CD1c-positive myeloid dendritic cell (primary cell): ENCODE measurements at regions not wholly inside any gene's neighbourhood (a gene's known extent, or its start where the extent isn't known, plus 50 kb on each side); places are given as distances from the start of the nearest gene placed in this dataset.
A peak's percentile ranks its signal among the peaks of the same experiment; 100 is the strongest.

ENCODE experiments used
- DNase-seq: peaks from one replicate; pipeline ENCODE4 v3.0.0-alpha.2; 2016; ENCODE audit errors: extremely low spot score

DNA sequence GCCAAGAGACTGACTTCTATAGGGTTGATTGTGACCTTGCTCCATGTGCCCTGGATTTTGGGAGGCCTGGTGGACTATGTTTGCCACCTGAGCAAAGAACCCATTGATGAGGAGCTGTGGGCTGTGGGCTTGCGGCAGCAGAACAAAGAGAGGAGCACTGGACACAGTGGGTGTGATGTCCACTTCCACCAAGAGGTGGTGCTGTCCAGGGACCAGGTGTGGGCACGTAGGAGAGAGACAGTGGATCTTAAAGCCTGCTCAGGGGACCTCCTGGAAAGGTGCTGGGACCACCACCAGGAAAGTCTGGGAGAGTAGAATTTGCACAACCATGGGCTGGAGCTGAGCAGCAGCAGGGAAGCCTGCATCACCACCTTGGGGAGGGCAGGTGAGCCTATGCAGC lies 106.7 kb upstream of the ETS2 start:
- DNase-seq = no peak

DNA sequence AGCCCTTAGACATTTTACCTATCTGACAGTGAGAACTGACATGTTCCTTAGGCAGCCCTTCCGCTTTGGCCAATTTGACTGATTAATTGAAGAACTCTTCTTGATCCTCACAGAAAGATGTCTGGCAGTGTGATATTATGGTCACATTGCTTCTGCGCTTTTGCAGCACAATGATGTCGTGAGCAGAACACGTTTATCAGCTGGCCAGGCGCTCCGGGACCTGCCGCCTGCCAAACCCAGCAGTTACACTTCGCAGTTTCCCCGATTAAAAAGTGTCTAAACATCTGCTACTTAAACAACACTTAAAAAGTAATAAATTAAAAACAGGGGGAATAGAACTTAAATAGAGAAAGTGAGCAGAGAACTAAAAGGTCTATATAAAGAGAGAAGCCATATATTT lies 103.5 kb upstream of the ETS2 start:
- DNase-seq = no peak

DNA sequence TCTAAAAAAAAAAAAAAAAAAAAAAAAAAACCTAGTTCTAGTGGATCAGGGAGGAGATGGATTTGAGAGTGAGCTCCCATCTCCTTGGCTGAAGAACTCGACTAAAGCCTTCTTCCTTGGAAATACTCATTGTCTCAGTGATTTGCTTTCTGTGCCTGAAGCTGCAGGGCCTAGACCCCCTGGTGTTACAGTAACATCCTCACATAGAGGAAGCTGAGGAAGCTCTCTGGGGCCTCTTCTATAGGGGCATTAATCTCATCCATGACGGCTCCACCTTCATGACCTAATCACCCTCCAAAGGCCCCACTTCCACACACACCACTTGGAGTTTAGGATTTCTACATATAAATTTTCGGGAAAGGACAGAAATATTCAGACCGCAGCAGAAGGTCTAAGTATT lies 95.9 kb upstream of the ETS2 start:
- no peak for DNase-seq

DNA sequence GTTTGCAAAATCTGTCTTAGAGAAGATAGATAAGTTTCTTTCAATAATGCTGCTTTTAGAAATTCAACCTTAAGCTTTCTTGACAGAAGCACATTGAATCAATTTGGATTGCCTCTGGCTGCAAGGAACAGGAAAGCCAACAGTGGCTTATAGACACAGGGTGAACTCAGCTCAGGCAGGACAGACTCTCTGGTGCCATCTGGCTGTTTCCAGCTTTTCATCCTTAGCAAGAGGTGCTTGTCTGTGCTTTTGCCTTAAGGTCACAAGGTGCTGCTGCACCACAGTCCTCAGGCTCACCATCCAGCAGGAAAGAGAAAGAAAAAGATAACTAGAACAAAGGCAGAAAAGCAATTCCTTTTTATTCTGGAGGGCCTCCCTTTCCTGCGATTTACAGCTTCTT lies 93.7 kb upstream of the ETS2 start:
- no peak for DNase-seq

DNA sequence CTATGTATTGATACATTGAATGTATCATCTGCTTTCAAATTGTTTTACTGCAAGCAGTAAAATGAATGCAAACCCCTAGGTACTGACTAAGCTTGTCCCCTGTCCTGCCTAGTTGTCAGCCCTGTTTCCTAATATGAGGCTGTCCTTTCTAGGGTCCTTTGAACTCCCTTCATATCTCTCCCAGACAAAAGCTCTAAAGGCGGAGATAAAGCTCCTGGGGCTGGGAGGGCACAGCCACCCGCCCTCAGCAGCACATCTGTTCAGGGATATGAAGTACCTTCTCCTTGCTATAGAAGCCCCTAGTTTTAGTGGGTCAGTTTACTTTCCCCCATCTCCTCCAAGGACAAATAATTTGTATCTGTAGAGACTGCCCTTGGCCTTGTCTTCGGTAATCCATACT lies 93.1 kb upstream of the ETS2 start:
- no peak for DNase-seq

DNA sequence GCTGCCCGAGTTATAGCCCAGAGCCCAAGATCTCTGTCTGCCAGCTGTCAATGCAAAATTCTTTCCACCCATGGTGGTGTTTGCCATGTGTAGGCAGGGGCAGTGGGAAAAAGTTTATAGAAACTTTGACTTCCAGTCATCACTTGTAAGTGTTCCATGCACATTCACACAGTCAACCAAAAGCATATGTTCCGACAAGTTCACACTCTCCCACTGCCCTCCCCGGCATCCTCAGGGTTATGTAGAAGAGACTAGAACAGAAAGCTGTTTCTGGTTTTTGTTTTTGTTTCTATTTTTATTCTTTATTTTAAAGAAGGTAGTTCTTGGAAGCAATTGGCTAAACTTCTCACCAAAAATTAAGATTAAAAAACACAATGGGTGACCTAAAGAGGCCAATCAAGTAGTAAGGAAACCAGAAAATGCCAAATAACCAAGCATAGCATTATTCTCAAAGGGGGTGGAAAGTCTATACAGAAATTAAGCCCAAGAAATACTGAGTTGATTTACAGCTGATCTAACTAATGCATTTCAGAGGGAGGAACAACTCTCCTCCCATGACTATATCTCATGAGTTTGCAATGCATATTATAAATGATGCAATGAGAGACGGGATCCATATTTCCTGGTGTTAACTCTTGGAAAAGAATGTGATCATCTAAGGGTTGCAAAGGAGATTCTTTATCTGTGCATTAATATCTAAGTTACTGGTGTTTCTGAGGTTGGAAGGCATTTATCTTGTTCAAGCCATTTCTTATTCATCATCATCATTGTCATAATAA lies 91.5 kb upstream of the ETS2 start:
- DNase-seq = no peak

DNA sequence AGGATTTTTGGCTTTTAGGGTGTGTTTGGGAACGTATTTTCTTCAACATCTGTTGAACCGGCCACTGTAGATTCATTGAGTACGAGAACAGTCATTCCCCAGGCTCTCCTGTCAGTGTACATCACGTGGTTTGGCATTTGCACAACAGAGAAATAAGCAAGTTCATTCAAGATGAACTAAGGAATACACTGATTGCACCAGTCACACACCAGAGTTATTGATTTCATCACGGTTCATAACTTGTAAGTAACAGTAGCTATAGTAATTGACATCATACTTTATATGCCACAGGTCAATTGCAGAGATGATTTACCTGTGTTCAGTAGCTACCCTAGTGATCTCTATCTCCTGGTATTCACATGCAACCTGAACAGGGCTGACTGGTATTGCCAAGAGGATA lies 90.7 kb upstream of the ETS2 start:
- no peak for DNase-seq

DNA sequence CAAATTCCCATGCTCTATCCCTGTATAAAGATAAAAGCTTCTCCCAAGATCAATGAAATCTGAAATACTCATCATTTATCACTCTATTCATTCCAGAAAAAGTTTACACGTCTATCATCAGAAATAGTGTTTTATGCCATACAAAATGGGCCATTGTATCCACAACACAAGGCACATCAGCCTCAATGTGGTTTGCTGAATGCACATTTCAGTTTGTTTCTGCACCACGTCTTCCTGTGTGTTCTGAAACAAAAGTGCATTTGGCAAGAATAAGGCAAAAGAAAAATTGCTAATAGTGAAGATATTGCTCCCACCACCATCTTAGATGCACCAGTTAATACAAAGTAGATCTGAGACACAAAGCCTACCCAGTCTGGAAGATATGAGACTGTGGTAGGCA lies 89.6 kb upstream of the ETS2 start:
- DNase-seq = no peak

DNA sequence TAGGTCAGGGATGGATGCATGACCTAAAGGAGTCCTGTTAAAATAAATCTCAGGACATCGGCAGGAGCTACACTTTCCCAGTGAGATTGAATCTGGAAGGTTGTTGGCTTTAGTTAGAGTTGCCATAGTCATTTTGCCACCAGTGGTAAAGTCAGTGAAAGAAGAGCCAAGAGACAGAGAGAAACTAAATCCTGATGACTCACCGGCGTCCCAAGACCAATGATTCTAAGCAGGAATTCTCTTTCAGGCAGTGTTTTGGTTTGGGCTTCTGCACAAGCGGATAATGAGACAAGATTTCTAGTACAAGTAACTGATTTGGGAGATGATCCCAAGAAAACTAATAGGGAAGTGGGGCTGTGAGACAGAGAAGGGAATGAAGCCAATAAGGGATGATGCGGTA lies 88.8 kb upstream of the ETS2 start:
- DNase-seq = no peak

DNA sequence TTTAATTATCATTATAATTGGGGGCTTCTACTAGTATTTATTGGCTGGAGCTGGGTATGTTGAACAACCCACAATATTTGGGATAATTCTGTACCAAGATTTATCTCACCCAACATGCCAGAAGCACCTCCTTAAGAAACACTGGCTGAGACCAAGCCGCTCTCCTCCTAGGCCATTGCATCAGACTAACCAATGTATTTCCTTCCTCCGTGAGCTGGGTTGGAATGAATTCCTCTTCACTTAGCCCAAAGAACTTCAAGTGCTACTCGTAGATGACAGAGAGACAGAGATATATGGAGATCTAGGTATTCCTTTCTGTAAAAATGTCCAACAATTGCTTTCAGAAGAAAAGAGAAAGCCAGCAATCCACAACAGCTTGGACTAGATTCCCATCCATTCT lies 87.2 kb upstream of the ETS2 start:
- DNase-seq = no peak

DNA sequence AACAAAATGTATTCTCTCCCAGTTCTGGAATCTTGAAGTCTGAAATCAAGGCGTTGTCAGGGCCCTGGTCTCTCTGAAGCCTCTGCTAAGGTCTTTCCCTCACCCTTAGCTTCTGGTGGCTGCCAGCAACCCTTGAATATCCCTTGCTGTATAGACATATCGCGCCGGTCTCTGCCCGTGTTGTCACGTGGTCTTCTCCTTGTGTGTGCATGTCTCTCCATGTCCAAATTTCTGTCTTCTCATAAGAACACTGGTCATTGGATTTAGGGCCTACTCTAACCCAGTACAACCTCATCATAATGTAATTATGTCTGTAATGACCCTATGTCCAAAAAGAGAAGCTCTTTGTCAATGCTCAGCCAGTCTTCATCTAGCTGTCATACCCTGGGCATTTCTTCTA lies 85.7 kb upstream of the ETS2 start:
- no peak for DNase-seq

DNA sequence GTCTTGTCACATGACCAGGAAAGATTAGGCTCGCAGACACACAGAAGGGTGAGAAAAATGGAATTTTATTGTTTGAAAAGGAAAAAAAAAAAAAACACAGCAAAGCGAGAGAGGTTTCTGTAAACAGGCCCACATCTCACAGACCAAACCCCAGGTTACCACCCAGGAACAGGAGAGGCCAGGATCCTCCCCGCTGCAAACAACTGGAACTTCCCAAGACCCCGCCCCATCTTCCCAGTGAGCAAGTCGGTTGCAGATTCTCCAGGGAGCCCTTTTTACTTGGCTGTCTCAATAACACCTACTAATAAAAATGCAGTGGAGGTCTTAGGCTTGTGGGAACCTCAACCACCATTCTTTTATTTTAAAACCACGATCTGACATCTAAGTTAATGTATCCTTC lies 84.7 kb upstream of the ETS2 start:
- no peak for DNase-seq

DNA sequence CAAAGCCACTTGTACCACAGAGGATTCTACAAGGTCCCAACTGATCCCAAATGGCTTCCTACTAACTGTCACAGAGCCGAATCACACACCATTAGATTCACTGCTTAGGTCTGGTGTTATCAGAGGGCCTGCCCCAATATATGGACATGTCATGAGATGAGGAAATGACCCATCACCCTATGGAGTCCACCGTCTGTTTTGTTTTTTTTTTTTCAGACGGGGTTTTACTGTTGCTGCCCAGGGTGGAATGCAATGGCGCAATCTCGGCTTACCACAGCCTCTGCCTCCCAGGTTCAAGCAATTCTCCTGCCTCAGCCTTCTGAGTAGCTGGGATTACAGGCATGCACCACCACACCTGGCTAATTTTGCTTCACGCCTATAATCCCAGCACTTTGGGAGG lies 83.8 kb upstream of the ETS2 start:
- DNase-seq = no peak

DNA sequence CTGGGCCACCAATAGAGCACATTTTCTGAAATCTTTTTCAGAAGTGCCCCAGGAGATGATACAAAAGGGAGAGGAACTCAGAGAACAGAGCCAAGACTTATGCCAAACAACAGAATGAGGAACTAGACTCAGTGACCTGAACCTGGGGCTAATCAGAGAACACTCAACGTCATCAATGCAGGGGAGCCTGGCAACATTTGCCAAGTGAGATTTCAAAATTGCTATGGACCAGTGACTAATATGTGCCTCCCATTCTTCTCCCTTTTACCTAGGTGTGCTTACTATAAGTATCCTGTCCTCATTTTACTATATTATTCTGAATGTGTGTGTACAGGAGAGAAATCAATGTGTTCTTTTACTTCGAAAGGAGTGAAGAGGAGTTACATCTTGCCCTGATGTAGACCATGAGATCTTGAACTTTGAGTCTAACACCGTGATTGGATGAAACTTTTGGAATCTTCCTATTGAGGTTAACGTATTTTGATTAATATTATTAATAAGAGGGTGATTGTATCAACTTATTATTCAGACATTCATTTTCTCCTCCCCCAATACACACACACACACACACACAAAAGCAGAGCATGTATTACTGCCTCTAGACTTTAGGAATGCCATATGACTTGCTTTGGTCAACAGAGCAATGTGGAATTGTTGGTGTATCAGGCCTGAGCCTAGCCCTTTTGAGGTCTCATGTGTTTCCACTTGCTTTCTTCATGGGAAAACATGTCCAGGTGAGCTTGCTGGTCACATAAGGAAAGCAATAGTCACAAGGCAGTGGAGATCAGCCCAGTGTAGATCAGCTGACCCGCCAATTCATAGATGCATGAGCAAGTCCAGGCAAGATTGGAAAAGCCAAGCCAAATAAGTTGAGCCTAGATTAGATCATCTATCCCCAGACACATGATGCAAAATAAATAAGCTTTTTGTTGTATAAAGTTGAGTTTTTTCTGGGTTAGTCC lies 80.3 kb upstream of the ETS2 start:
- peak; percentile 21 for DNase-seq

DNA sequence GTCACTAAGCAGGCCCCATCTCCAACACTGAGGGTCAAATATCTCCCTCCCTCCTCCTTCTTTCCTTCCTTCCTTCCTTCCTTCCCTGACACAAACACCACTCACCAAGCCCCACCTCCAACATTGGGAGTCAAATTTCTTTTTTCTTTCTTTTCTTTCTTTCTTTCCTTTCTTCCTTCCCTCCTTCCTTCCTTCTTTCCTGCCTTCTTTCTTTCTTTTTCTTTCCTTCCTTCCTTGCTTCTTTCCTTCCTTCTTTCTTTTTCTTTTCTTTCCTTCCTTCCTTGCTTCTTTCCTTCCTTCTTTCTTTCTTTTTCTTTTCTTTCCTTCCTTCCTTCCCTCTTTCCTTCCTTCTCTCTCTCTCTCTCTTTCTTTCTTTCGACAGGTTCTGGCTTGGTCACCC lies 79.2 kb upstream of the ETS2 start:
- no peak for DNase-seq

DNA sequence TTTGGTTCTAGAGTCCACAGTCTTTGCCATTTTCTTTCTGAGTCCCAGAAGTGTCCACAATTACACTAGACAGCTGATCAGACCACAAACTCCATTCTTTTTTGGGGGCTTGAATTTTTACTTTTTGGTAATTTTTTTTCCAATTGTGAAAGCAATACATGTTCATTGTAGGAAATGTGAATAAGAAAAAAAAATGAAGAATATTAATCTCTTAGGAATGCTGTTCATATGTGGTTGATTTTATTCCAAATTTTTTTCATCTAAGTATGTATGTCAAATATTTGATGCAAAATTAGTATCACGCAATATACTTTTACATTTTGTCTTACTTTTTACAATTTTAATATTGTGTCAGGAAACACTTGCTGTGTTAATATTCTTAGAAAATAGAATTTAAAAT lies 76.4 kb upstream of the ETS2 start:
- DNase-seq = no peak

DNA sequence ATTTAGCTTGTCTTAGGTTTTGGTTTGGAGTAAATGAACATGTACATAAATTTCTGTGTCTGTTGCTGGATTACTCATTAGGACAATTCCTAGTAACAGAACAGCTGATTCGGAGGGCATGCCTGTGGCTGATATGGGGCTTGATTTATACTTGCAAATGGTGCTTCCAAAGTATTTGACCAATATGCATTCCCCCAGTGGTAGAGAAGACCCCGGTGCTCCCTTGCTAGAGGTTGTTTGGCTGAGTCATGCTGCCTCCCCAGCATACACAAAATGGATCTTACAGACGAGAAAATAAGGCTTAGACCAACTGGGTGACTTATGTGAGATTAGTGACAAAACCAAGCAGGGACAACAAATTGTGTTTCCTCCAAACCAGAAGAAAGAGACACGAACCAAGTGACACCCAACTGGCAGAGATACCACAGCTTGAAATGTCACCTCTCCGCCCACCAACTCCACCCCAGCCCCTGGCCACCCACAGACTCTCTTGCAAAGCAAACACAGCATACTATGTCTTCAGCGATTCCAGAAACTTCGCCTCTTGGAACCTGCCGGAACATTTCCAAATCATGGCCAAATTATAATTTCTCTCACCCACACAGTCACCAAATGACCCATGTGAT lies 75.9 kb upstream of the ETS2 start:
- no peak for DNase-seq

DNA sequence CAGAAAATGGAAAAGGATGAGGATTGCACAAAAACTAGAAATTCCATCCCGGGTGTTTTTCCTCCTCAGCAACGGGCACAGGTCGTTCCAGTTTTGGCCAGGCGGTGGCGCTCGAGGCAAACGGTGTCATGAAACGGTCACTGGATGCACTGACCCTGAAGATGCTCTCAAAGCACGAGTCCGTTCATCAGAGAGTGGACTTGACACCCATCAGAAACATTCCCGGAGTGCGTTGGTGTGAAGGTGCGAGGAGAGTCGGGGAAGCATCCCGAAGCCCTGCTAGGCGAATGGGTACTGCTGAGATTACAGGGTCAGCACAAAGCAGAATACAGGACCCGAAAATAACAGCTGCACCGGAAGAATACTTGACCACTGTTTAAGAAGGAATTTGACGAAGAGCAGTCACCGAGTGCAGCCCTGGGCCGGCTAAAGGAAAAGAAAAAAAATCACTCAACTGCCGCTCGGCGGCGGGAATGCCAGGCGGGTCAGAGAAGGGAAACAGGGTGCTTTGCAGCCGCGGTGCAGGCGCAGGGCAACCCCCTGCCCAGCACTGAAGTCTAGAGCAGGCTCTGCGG lies 71.7 kb upstream of the ETS2 start:
- peak; percentile 84 for DNase-seq

DNA sequence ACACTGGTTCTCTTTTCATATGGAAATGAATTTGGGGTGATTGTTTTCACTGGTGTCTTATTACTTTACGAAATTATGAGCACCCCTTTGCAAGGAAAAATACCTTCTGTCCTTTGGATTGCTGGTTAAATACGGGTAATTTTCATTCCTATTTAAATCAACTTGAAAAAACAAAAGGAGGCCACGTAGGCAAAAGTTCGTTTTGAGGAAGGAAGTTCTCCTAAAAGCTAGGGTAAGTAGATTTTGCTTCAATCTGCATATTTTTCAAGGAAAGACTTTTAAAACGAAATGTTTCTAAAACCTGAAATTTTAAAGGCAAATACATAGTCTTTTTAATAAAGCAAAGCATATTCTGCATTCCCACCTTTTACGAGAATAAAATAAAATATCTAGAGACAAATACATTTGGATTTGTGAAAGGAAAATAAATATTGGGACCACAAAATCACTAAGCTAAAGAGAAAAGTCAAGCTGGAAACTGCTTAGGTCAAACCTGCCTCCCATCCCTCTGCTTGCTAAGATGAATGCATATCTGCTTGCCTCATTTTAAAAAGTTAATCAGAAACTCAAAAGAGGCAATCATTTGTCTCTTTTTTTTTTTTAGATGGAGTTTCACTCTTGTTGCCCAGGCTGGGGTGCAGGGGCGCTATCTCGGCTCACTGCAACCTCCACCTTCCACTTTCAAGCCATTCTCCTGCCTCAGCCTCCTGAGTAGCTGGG lies 70.9 kb upstream of the ETS2 start:
- peak; percentile 38 for DNase-seq

DNA sequence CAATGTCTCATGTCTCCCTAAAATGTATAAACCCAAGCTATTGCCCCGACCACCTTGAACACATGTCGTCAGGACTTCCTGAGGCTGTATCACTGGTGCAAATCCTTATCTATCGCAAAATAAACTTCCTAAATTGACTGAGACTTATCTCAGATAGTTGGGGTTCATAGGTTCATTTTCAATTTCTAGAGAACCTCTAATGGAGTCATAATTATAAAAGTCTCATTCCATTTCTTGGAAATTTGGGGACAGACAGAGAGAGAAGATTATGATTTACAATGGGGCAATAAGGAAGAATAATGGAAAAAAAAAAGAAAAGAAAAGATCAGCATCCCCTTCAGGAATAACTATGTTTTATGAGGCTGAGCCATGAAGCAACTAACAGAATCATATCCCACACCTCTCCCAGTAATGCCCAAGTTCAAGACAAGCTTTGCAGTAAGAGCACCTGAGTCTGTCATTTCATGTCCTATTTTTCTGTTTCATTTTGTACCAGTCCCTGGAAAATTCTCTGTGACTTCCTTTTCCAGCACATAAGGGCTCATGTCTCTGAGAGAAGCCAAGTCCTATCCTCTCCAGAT lies 70.0 kb upstream of the ETS2 start:
- DNase-seq = no peak

DNA sequence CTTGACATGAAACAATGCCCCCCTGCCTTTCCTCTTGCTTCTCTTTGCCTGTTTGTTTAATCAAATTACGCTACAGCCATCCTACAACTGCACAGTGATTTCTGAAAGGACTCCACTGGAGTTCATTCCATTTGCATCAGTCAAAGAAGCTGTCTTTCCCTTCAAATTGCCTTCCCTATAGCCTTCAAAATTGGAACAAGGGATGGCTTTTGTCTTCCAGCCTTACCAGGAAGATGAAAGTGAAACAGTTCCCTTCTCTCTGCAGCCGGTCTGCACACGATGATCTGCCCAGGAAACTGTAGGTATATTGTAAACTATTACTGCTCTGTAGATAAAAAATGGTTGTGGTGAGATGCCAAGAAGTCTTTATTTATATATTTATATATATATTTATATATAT lies 65.6 kb upstream of the ETS2 start:
- DNase-seq = no peak
